PC-9 (cell line): ENCODE measurements at regions not wholly inside any gene's neighbourhood (a gene's known extent, or its start where the extent isn't known, plus 50 kb on each side); places are given as distances from the start of the nearest gene placed in this dataset.

Experiments used
- BruUV-seq: library from RNA; stranded (reverse); fragments of 400-500 nt; replicated peaks from 2 replicates; lab custom pipeline; 2021; lab: Mats Ljungman, UMichigan
- CTCF ChIA-PET: fragments of 300-600 bp; sonication (Branson Sonifier 250); formaldehyde crosslinking; loops from one replicate; lab custom pipeline; 2022; ENCODE audit warnings: antibody characterized with exemption; lab: Charles Lee
- POLR2A ChIA-PET: fragments of 300-600 bp; sonication (Branson Sonifier 250); formaldehyde crosslinking; loops from one replicate; lab custom pipeline; 2022; ENCODE audit warnings: antibody characterized with exemption; ENCODE audit not compliant: unreplicated experiment; lab: Charles Lee
- DNase-seq, 2 experiments: peaks; one replicate each; pipeline versions ENCODE4 v3.0.0 to v3.0.0-alpha.2; 2015 to 2022; ENCODE audit warnings: mixed read lengths in 1 of 2
- H2AFZ ChIP-seq: fragments of 200-600 bp; sonication (generic); 2 replicates; pipeline ENCODE4 v1.8.1; 2017; ENCODE audit warnings: antibody characterized with exemption
- H3F3A ChIP-seq: fragments of 200-600 bp; sonication (generic); 2 replicates; pipeline ENCODE4 v1.8.1; 2017; ENCODE audit warnings: antibody characterized with exemption, mild to moderate bottlenecking, low read depth; ENCODE audit not compliant: insufficient read depth
- H3K27ac ChIP-seq: fragments of 200-600 bp; sonication (generic); 2 replicates; pipeline ENCODE4 v1.6.1; 2016; ENCODE audit warnings: mixed run types
- H3K27me3 ChIP-seq: fragments of 200-600 bp; sonication (generic); 2 replicates; pipeline ENCODE4 v1.6.1; 2016; ENCODE audit warnings: low read depth, mixed run types; ENCODE audit not compliant: insufficient read depth
- H3K36me3 ChIP-seq: fragments of 200-600 bp; sonication (generic); 2 replicates; pipeline ENCODE4 v1.6.1; 2016; ENCODE audit warnings: low read depth, mixed run types
- H3K4me1 ChIP-seq: fragments of 200-600 bp; sonication (generic); replicated peaks from 2 replicates; pipeline ENCODE4 v1.6.1; 2016; ENCODE audit warnings: mixed run types; ENCODE audit not compliant: insufficient read depth
- H3K4me2 ChIP-seq: fragments of 200-600 bp; sonication (generic); 2 replicates; pipeline ENCODE4 v1.6.1; 2017; ENCODE audit warnings: mixed run types
- H3K4me3 ChIP-seq: fragments of 200-600 bp; sonication (generic); 2 replicates; pipeline ENCODE4 v1.6.1; 2016; ENCODE audit warnings: mixed run types
- H3K79me2 ChIP-seq: fragments of 200-600 bp; sonication (generic); 2 replicates; pipeline ENCODE4 v1.6.1; 2017; ENCODE audit warnings: low read depth, mixed run types
- H3K9me2 ChIP-seq: fragments of 200-600 bp; sonication (generic); 2 replicates; pipeline ENCODE4 v1.8.1; 2017; ENCODE audit warnings: mild to moderate bottlenecking; ENCODE audit not compliant: insufficient read depth
- H3K9me3 ChIP-seq: fragments of 200-600 bp; sonication (generic); 2 replicates; pipeline ENCODE4 v1.8.1; 2016; ENCODE audit warnings: low read depth; ENCODE audit not compliant: insufficient read depth
- H4K20me1 ChIP-seq: fragments of 200-600 bp; sonication (generic); 2 replicates; pipeline ENCODE4 v1.8.1; 2017; ENCODE audit not compliant: insufficient read depth
- CTCF ChIP-seq: fragments of 200-600 bp; sonication (generic); conservative IDR thresholded peaks from 2 replicates; pipeline ENCODE4 v1.6.1; 2017; ENCODE audit warnings: mixed run types, antibody characterized with exemption, mild to moderate bottlenecking, moderate library complexity
- EZH2 ChIP-seq: fragments of 200-600 bp; sonication (generic); IDR thresholded peaks from 2 replicates; pipeline ENCODE4 v1.8.0; 2017; ENCODE audit warnings: antibody characterized with exemption, low read depth
- intact Hi-C: fragments of 100-400 bp; cut with micrococcal nuclease; formaldehyde crosslinking; loops from one replicate; pipeline ENCODE4 v1.10.0; 2022; ENCODE audit not compliant: unreplicated experiment

DNA sequence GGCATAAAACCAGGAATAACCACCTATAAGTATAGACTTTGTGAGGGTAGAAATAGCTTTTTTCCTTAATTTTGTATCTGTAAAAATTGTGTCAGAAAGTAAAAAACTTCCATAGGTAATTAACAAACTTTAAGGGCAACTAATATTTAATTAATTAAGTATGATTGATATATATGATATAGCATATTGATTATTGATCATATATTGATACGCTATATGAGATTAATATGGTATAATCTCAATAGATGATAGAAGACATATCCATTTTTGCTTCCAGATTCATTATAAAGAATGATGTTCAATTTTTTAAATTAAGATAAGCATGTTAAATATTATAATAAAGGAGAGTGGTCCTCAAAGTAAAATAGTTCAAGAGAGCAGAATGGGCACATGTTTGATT is 99.3 kb upstream of the VAV3 start:
- no peaks in the 10 kb centered on the region for H3K4me1 ChIP-seq
- H3K27me3 ChIP-seq = no peaks in the 10 kb centered on the region
- no peaks in the 10 kb centered on the region for H3K79me2 ChIP-seq
- no peaks in the 10 kb centered on the region for H4K20me1 ChIP-seq
- intact Hi-C loops = no loop called here
- H2AFZ ChIP-seq = no peak overlapping the region
- H3K36me3 ChIP-seq = no peaks in the 10 kb centered on the region
- ChIA-PET POLR2A (no interaction called here), CTCF (no interaction called here)
- BruUV-seq = no TSS peak
- H3K4me3 ChIP-seq = no peak overlapping the region
- H3K9me3 ChIP-seq = no peaks in the 10 kb centered on the region
- no peak overlapping the region for H3K4me2 ChIP-seq
- DNase-seq = no peak
- H3K9me2 ChIP-seq = no peaks in the 10 kb centered on the region
- TF ChIP-seq CTCF = no peak
- TF ChIP-seq EZH2 = no peak
- H3K27ac ChIP-seq = no peak overlapping the region
- no peaks in the 10 kb centered on the region for H3F3A ChIP-seq

DNA sequence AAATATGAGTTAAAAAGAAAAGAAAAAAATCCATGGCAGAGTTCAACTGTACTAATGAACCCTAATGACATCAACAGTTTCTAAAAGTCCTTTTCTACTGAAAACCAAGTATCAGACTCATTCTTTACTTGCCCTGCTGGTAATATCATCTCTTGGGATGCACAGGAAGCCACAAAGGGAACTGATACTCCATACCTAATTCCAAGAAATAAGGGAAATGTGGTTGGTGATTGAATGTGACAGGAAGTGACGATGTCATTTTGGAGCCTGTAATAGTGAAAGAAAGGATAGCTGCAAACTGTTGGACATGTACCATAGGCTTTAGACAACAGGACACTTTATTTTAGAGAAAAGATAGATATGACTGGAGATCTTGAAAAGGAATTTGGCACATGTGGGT is 98.7 kb upstream of the VAV3 start:
- Histone ChIP-seq H3K9me2 (no peaks in the 10 kb centered on the region), H4K20me1 (no peaks in the 10 kb centered on the region), H3F3A (no peaks in the 10 kb centered on the region), H3K79me2 (no peaks in the 10 kb centered on the region), H3K4me1 (no peaks in the 10 kb centered on the region), H3K27ac (no peak overlapping the region), H3K27me3 (no peaks in the 10 kb centered on the region), H2AFZ (no peak overlapping the region), H3K9me3 (no peaks in the 10 kb centered on the region), H3K4me3 (no peak overlapping the region), H3K36me3 (no peaks in the 10 kb centered on the region), H3K4me2 (no peak overlapping the region)
- DNase-seq = no peak
- CTCF ChIA-PET = no interaction called here
- no TSS peak for BruUV-seq
- POLR2A ChIA-PET = no interaction called here
- no peak for TF ChIP-seq EZH2
- TF ChIP-seq CTCF = no peak
- intact Hi-C loops = no loop called here

DNA sequence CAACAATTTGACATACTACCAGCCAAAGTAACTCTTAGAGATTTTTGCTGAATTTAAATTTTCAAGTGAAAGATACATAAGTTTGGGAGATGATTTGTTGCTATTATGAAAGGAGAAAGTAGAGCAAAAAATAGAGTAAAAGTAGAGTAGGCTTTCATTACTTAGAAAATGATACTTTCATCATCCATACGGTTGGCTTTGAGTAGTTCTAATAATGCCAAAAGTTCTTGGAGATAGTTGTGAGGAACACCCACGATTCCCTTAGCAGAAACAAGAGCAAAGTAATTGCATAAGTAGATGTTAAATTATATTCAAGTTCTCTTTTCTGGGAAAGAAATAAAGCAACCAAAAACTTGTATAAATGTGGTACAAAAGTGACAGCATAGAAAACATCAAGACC is 95.0 kb upstream of the VAV3 start:
- no peaks in the 10 kb centered on the region for H3K79me2 ChIP-seq
- H3K27me3 ChIP-seq = no peaks in the 10 kb centered on the region
- H3K9me2 ChIP-seq = no peaks in the 10 kb centered on the region
- TF ChIP-seq CTCF (no peak), EZH2 (no peak)
- DNase-seq = no peak
- ChIA-PET CTCF (no interaction called here), POLR2A (no interaction called here)
- no peaks in the 10 kb centered on the region for H3F3A ChIP-seq
- H3K9me3 ChIP-seq = no peaks in the 10 kb centered on the region
- no peak overlapping the region for H2AFZ ChIP-seq
- no peak overlapping the region for H3K4me3 ChIP-seq
- H3K4me2 ChIP-seq = no peak overlapping the region
- intact Hi-C loops = no loop called here
- H3K36me3 ChIP-seq = no peaks in the 10 kb centered on the region
- no peak overlapping the region for H3K27ac ChIP-seq
- no peaks in the 10 kb centered on the region for H3K4me1 ChIP-seq
- no TSS peak for BruUV-seq
- no peaks in the 10 kb centered on the region for H4K20me1 ChIP-seq
